ENCODE measurements at regions not wholly inside any gene's neighbourhood (a gene's known extent, or its start where the extent isn't known, plus 50 kb on each side); places are given as distances from the start of the nearest gene placed in this dataset.

DNA sequence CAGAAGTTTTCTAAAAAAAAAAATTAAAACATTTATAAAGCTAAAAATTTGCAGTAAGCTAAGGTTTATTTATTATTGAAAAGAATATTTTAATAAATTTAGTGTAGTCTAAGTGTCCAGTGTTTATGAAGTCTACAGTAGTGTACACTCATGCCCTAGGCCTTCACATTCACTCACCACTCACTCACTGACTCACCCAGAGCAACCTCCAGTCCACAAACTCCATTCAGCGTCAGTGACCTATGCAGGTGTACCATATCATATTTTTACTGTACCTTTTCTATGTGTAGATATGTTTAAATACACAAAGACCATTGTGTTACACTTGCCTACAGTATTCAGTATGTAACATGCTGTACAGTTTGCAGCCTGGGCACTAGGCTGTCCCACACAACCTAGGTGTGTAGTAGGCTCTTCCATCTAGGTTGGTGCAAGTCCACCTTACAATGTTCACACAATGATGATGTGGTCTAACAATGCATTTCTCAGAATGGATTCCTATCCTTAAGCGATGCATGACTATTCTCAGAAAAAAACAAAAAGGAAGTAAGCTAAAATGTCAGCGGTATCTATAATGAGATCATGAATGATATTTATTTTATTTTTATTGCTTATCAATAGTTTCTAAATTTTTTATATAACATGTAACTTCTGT lies 336.7 kb downstream of the AGTPBP1 start:
- TF ChIP-seq, protein P1, sequence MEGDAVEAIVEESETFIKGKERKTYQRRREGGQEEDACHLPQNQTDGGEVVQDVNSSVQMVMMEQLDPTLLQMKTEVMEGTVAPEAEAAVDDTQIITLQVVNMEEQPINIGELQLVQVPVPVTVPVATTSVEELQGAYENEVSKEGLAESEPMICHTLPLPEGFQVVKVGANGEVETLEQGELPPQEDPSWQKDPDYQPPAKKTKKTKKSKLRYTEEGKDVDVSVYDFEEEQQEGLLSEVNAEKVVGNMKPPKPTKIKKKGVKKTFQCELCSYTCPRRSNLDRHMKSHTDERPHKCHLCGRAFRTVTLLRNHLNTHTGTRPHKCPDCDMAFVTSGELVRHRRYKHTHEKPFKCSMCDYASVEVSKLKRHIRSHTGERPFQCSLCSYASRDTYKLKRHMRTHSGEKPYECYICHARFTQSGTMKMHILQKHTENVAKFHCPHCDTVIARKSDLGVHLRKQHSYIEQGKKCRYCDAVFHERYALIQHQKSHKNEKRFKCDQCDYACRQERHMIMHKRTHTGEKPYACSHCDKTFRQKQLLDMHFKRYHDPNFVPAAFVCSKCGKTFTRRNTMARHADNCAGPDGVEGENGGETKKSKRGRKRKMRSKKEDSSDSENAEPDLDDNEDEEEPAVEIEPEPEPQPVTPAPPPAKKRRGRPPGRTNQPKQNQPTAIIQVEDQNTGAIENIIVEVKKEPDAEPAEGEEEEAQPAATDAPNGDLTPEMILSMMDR (IDR thresholded peaks at IDR 0.05), result no peak
- TF ChIP-seq POLR2AphosphoS5 (IDR thresholded peaks at IDR 0.05; ENCODE audit: low read depth, low read length), result no peak
- TF ChIP-seq, protein P2, sequence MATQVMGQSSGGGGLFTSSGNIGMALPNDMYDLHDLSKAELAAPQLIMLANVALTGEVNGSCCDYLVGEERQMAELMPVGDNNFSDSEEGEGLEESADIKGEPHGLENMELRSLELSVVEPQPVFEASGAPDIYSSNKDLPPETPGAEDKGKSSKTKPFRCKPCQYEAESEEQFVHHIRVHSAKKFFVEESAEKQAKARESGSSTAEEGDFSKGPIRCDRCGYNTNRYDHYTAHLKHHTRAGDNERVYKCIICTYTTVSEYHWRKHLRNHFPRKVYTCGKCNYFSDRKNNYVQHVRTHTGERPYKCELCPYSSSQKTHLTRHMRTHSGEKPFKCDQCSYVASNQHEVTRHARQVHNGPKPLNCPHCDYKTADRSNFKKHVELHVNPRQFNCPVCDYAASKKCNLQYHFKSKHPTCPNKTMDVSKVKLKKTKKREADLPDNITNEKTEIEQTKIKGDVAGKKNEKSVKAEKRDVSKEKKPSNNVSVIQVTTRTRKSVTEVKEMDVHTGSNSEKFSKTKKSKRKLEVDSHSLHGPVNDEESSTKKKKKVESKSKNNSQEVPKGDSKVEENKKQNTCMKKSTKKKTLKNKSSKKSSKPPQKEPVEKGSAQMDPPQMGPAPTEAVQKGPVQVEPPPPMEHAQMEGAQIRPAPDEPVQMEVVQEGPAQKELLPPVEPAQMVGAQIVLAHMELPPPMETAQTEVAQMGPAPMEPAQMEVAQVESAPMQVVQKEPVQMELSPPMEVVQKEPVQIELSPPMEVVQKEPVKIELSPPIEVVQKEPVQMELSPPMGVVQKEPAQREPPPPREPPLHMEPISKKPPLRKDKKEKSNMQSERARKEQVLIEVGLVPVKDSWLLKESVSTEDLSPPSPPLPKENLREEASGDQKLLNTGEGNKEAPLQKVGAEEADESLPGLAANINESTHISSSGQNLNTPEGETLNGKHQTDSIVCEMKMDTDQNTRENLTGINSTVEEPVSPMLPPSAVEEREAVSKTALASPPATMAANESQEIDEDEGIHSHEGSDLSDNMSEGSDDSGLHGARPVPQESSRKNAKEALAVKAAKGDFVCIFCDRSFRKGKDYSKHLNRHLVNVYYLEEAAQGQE (IDR thresholded peaks at IDR 0.05; ENCODE audit: insufficient read depth in 1 of 2, low read depth in 2 of 2, low read length in 1 of 2), result no peak
- TF ChIP-seq TCF7L2 (IDR thresholded peaks at IDR 0.05; ENCODE audit: low read depth, low read length), result no peak
